Upper lobe of left lung (tissue), 4 donors: ENCODE measurements at regions not wholly inside any gene's neighbourhood (a gene's known extent, or its start where the extent isn't known, plus 50 kb on each side); places are given as distances from the start of the nearest gene placed in this dataset.

Source experiments
- CTCF ChIP-seq, 6 experiments: fragments of 450-650 bp in 4 of 6; fragments of 200-600 bp in 2 of 6; sonication (generic) in 2 of 6; IDR thresholded peaks; one replicate each; pipeline ENCODE4 v1.5.1; 2016 to 2019; ENCODE audit warnings: antibody characterized with exemption in 6 of 6
- POLR2A ChIP-seq, 4 donors: fragments of 450-650 bp; IDR thresholded peaks; one replicate each; pipeline ENCODE4 v1.5.1; 2016 to 2017; ENCODE audit warnings: antibody characterized with exemption in 4 of 4, mild to moderate bottlenecking in 2 of 4
- POLR2AphosphoS5 ChIP-seq, 2 donors: sonication (generic); formaldehyde crosslinking; IDR thresholded peaks; one replicate each; pipeline ENCODE4 v1.5.1; 2017; ENCODE audit warnings: antibody characterized with exemption in 2 of 2

DNA sequence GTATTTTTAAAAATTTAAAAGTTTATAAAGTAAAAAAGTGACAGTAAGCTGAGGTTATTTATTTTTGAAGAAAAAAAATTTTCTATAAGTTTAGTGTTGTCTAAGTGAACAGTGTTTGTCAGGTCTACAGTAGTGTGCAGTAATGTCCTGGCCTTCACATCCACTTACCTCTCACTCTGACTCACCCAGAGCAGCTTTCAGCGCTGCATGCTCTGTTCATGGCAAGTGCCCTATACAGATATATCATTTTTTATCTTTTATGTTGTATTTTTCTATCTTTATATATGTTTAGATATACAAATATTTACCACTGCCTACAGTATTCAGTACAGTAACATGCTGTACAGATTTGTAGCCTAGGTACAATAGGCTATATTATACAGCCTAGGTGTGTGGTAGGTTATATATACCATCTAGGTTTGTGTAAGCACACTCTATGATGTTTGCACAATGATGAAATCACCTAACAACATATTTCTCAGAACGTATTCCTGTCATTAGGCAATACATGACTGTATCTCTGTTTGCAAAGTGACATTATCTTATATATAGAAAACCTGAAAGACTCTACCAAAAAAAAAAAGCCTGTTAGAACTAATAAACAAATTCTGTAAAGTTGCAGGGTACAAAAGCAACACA lies 75.9 kb upstream of the TMC3 start:
- TF ChIP-seq POLR2A (IDR thresholded peaks at IDR 0.05) (no peak), CTCF (IDR thresholded peaks at IDR 0.05) (no peak), POLR2AphosphoS5 (IDR thresholded peaks at IDR 0.05) (no peak)
